GM18519 (cell line): ENCODE measurements at regions not wholly inside any gene's neighbourhood (a gene's known extent, or its start where the extent isn't known, plus 50 kb on each side); places are given as distances from the start of the nearest gene placed in this dataset.
"Not testable (repeated sequence)": the region's sequence is repeated elsewhere in the genome, so short reads cannot be mapped to it uniquely, and the experiment has no call there.

Experiments
- ATAC-seq: cut with Tn5 transposase; IDR thresholded peaks from one replicate; pipeline ENCODE4 v1.9.1; 2021; ENCODE audit warnings: mild to moderate bottlenecking, moderate library complexity; ENCODE audit not compliant: unreplicated experiment, low FRiP score

DNA sequence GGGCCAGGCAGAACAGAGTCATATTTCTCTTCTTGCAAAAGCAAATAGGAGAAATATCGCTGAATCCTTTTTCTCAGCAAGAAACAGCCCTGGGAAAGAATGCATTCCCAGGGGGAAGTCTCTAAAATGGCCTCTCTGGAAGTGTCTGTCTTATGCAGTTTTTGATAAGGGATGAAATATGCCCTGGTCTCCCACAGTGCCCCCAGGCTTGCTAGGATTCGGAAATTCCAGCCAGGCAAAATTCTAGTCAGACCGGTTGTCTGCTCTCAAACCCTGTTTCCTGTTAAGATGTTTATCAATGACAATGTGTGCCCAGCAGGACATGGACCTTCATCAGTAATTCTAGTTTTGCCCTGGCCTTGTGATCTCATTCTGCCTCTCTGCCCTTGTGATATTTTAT, 448.3 kb upstream of the HTR1E start:
- not testable (repeated sequence) for ATAC-seq

DNA sequence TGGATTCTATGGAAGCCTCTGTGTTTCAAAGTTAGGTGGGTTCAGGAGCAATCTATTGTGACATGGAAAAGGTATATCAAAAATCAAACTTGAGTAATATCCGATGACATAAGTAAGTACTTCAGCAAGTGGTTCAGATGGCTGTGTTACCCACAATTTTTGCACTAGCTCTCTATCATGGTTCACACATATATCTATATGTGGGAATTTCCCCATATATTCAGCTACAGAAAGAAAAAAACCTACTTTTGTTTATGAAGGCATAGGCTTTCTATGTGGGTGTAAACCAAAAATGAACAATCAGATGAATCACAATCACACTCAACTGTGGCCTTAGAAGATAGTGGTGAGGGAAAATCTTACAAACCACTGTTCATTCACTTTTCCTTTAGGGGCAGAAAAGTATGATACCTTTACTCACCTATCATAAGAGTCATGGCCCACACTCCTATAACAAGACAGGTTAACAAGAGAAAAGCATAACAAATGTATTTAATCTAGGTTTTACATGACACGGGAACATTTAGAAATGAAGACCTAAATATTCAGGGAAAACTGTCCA, 449.6 kb upstream of the HTR1E start:
- ATAC-seq: no peak

DNA sequence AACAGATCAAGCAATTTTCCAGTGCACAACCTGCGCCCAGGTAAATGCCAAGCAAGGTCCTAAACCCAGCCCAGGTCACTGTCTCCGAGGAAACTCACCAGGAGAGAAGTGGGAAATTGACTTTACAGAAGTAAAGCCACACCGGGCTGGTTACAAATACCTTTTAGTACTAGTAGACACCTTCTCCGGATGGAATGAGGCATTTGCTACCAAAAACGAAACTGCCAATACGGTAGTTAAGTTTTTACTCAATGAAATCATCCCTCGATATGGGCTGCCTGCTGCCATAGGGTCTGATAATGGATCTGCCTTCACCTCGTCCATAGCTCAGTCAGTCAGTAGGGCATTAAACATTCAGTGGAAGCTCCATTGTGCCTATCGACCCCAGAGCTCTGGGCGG, 459.0 kb upstream of the HTR1E start:
- ATAC-seq: not testable (repeated sequence)

DNA sequence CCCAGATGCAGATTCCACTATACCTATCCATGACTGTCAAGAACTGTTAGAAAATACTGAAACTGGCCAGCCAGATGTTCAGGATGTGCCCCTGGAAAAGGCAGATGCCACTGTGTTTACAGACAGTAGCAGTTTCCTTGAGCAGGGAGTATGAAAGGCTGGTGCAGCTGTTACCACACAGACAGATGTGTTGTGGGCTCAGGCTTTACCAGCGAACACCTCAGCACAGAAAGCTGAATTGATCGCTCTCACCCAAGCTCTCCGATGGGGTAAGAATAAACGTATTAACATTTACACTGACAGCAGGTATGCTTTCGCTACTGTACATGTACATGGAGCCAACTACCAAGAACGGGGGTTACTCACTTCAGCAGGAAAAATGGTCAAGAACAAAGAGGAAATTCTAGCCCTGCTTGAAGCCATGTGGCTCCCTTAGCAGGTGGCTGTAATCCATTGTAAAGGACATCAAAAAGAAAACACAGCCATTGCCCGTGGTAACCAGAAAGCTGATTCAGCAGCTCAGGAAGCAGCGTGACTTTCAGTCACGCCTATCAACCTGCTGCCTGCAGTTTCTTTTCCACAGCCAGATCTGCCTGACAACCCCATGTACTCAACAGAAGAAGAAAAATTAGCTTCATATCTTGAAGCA, 459.7 kb upstream of the HTR1E start:
- ATAC-seq: no peak

DNA sequence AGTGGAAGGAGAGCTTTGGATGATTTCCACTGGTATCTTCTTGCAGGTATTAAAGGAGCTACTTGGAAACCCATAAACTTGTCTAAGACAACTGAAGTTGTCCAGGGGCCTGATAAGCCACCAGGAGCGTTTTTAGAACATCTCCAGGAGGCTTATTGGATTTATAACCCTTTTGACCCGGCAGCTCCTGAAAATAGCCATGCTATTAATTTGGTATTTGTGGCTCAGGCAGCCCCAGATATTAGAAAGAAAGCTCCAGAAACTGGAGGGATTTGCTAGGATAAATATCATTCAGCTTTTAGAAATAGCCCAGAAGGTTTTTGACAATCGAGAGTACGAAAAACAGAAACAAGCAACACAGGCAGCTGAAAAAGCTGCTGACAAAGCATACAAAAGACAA, 461.0 kb upstream of the HTR1E start:
- no peak for ATAC-seq

- ATAC-seq: no peak
Observed at GRCh38 chr6:86474081-86474480, 463.2 kb upstream of the HTR1E start.

DNA sequence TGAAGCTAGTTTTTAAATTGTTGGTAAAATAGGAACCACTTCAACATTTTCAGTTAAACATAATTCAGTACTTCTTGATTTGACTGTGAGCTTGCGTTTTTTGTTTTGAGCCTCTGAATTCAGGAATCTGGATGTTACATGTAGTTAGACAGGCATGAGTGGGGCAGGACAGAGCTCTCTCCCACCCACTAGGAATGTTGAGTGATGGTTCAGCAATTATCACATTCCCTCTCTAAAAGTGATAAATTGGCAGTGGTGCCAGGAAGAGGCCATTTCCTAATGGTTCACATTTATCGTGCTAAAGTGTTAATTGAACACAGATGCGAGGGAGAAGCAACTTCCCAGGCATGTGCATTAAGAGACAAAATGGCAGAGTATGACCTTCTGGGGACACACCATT, 465.5 kb upstream of the HTR1E start:
- ATAC-seq: no peak

DNA sequence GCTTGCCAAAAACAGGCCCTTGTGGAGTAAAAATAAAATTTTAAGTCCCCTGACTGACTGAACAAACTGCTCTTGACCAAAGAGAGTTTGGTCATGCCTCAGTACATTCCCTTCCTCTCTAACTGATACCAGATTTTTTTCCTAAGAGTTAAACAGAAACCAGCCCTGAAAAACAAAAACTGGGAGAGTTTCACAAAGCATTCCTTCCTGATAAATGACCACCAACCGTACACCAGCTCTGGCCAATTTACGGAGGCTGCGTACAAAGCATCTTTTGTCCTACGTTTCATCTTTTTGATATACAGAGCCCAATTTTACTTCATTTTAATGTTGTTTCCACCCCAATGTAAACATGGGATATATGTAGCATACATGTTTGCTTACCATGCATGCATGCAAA, 477.4 kb upstream of the HTR1E start:
- ATAC-seq: no peak

DNA sequence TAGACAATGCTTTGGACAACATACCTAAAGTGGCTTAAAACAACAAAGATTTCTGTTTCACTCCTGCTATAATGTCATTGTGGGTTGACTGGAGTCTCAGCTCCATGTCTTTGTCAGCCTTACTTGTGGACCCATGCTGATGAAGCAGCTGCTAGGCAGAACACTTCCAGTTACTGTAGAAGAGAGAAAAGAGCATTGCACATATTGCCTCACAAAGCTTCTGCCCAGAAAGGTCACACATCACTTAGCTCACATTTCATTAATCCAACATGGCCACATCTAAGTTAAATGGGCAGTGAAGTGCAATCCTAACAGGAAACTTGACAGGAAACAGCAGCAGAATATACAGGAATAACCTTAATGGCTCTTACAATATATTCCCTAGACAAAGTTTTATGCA, 480.5 kb upstream of the HTR1E start:
- no peak for ATAC-seq

DNA sequence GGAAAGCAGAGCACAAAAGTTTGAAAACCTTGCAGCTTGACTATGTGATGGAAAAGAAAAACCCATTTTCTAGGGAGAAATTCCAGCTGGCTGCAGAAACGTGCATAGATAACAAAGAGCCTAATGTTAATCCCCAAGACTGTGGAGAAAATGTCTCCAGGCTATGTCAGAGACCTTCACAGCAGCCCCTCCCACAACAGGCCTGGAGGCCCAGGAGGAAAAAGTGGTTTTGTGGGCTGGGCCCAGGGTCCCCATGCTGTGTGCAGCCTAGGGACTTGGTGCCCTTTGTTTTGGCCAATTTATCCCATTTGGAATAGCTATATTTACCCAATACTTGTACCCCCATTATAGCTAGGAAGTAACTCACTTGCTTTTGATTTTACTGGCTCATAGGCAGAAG, 484.1 kb upstream of the HTR1E start:
- no peak for ATAC-seq

GRCh38 chr6:86448398-86448797, 488.9 kb upstream of the HTR1E start:
- no peak for ATAC-seq

- no peak for ATAC-seq
Observed at GRCh38 chr6:86440608-86441007, 496.7 kb upstream of the HTR1E start.

- no peak for ATAC-seq
Observed at GRCh38 chr6:86423571-86423970, 513.8 kb upstream of the HTR1E start.

- ATAC-seq: no peak
Observed at GRCh38 chr6:86412057-86412456, 525.3 kb upstream of the HTR1E start.

DNA sequence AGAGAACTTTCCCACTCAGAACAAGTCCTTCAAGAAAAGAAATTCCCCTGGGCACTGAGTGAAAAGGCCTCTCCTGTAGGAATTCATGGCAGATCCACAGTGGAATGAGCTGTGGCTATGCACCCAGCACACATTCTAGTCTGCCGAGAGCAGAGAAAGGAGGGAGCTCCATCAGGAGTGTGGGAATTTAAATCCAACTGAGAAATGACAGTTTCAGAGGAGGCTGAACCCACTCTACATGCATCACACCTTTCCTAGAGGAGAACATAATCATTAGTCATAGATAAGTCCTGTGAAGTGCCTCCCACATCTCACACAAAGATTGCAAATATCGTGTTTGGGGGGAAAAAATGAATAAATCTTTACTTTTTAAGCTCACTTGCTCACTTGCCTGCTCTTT, 530.2 kb upstream of the HTR1E start:
- ATAC-seq: no peak

GRCh38 chr6:86392850-86393249, 544.5 kb upstream of the HTR1E start:
- not testable (repeated sequence) for ATAC-seq

DNA sequence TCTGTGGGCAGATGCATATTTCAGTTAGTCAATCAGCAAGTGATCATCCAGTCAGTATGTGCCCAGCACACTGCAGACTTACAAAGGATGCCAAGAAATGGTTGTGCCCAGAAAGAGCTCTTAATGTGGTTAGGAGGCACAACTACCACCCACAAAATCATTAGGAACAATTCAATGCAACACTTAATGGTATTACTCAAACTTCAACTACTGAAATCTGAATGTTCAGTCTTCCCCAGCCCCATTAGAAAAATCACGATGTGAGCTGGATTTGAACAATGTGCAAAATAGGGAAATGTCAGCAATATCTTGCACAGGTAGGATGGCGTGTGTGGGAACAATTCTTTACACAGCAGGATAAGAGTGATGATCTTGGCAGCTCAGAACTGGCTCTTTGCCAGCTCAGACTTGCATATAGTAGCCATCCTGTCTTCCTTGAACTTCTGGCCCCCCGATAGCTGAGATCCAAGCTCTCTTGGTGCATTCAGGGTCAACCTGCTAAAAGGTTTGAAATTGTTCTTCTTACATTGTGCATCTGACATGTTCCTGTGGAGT, 556.7 kb upstream of the HTR1E start:
- no peak for ATAC-seq

DNA sequence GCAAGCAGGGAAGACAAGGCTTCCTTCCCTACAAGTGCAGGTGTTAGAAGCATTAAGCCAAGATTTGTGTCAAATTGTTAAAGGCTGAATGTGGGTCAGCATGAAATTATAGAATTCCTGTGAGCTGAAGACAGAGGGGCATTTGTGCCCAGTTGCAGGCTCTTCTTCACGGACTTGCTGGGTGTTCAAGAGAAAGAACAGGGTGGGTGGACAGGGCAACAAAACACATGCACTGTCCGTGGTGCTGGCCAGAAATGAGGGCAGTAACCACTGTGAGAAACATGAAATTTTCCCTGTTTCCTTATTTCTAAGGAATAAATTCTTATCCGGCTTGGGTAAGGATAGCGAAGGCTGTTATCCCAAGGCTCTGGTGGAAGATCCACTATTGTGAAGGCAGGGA, 579.5 kb upstream of the HTR1E start:
- no peak for ATAC-seq

- ATAC-seq: no peak
Observed at GRCh38 chr6:86355271-86355670, 582.1 kb upstream of the HTR1E start.

- no peak for ATAC-seq
Observed at GRCh38 chr6:86331919-86332318, 605.4 kb upstream of the HTR1E start.

GRCh38 chr6:86331265-86331840, 606.0 kb upstream of the HTR1E start:
- ATAC-seq: no peak

DNA sequence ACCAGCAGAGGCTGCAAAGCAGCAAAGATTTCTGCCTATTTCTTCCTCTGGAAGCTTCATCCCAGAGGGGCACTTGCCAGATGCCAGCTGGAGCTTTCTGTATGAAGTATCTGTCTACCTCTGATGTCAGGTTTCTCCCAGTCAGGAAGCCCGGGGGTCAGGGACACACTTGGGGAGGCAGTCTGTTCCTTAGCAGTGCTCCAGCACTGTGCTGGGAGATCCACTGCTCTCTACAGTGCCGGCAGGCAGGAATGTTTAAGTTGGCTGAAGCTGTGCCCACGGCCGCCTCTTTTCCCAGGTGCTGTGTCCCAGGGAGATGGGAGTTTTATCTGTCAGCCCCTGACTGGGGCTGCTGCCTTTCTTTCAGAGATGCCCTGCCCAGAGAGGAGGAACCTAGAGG, 631.1 kb upstream of the HTR1E start:
- no peak for ATAC-seq
